ENCODE measurements at regions not wholly inside any gene's neighbourhood (a gene's known extent, or its start where the extent isn't known, plus 50 kb on each side); places are given as distances from the start of the nearest gene placed in this dataset.

GRCh38 chr5:135237748-135238103 lies 161.3 kb downstream of the MACROH2A1 start:
- Histone ChIP-seq H3K9me3 (no peaks in the 10 kb centered on the region), H3K27ac (no peak overlapping the region), H3K27me3 (no peaks in the 10 kb centered on the region), H3K36me3 (no peaks in the 10 kb centered on the region), H3K4me3 (no peak overlapping the region), H3K4me1 (peaks cover 0 to 33% (median 7%) of the 10 kb centered on the region in 4 donors)
- DNase-seq (ENCODE audit: low spot score in 2 of 2), result no peak
- TF ChIP-seq POLR2A (IDR thresholded peaks at IDR 0.05), result no peak
- no peak for TF ChIP-seq EP300 (IDR thresholded peaks at IDR 0.05)
- TF ChIP-seq CTCF (IDR thresholded peaks at IDR 0.05), result no peak
- 68 to 84% methylated on average over 9 of the region's 9 CpGs for WGBS, 2 donors

GRCh38 chr5:135236908-135237747 lies 161.9 kb downstream of the MACROH2A1 start:
- H3K4me3 ChIP-seq, result no peak overlapping the region
- WGBS, 2 donors, result 65 to 76% methylated on average over 5 to 7 of the region's 9 CpGs
- H3K27me3 ChIP-seq, result no peaks in the 10 kb centered on the region
- no peaks in the 10 kb centered on the region for H3K36me3 ChIP-seq
- peaks cover 0 to 31% (median 7%) of the 10 kb centered on the region in 4 donors for H3K4me1 ChIP-seq
- no peak overlapping the region for H3K27ac ChIP-seq
- no peaks in the 10 kb centered on the region for H3K9me3 ChIP-seq
- DNase-seq (ENCODE audit: low spot score in 2 of 2), result no peak
- TF ChIP-seq EP300 (IDR thresholded peaks at IDR 0.05) (no peak), POLR2A (IDR thresholded peaks at IDR 0.05) (no peak), CTCF (IDR thresholded peaks at IDR 0.05) (no peak)

- Histone ChIP-seq H3K9me3 (no peaks in the 10 kb centered on the region), H3K27ac (no peak overlapping the region), H3K4me3 (no peak overlapping the region), H3K36me3 (no peaks in the 10 kb centered on the region), H3K27me3 (no peaks in the 10 kb centered on the region), H3K4me1 (peaks cover 0 to 31% (median 7%) of the 10 kb centered on the region in 4 donors)
- TF ChIP-seq CTCF (IDR thresholded peaks at IDR 0.05) (no peak), EP300 (IDR thresholded peaks at IDR 0.05) (no peak)
- no peak for DNase-seq (ENCODE audit: low spot score in 2 of 2)
- WGBS, 2 donors, result 64 to 72% methylated on average over 11 of the region's 11 CpGs
Observed at GRCh38 chr5:135236228-135236907, 162.7 kb downstream of the MACROH2A1 start.

GRCh38 chr5:135235551-135236227 lies 163.3 kb downstream of the MACROH2A1 start:
- TF ChIP-seq POLR2A (IDR thresholded peaks at IDR 0.05) (no peak), CTCF (IDR thresholded peaks at IDR 0.05) (no peak), EP300 (IDR thresholded peaks at IDR 0.05) (no peak)
- Histone ChIP-seq H3K27me3 (no peaks in the 10 kb centered on the region), H3K4me3 (no peak overlapping the region), H3K36me3 (no peaks in the 10 kb centered on the region), H3K27ac (no peak overlapping the region), H3K9me3 (no peaks in the 10 kb centered on the region), H3K4me1 (peaks cover 0 to 33% (median 7%) of the 10 kb centered on the region in 4 donors)
- WGBS, 2 donors, result 84 to 87% methylated on average over 9 of the region's 9 CpGs
- DNase-seq (ENCODE audit: low spot score in 2 of 2), result no peak
